Type B pancreatic cell (in vitro differentiated cells): ENCODE measurements at regions not wholly inside any gene's neighbourhood (a gene's known extent, or its start where the extent isn't known, plus 50 kb on each side); places are given as distances from the start of the nearest gene placed in this dataset.

Experiments used
- DNase-seq: peaks from one replicate; pipeline ENCODE4 v3.0.0; 2021; ENCODE audit warnings: mixed read lengths; ENCODE audit not compliant: unreplicated experiment; ENCODE audit errors: extremely low spot score
- H3K27ac Mint-ChIP-seq: 2 replicates; pipeline ENCODE4 v1.8.0; 2021; ENCODE audit warnings: mild to moderate bottlenecking, mixed read lengths
- H3K27me3 Mint-ChIP-seq: 2 replicates; pipeline ENCODE4 v1.8.0; 2021; ENCODE audit warnings: mixed read lengths
- H3K36me3 Mint-ChIP-seq: 2 replicates; pipeline ENCODE4 v1.8.0; 2021; ENCODE audit warnings: mixed read lengths
- H3K4me1 Mint-ChIP-seq: one replicate; pipeline ENCODE4 v1.8.0; 2021; ENCODE audit warnings: mixed read lengths; ENCODE audit not compliant: unreplicated experiment
- H3K4me3 Mint-ChIP-seq: 2 replicates; pipeline ENCODE4 v1.8.0; 2021; ENCODE audit warnings: mild to moderate bottlenecking, mixed read lengths
- H3K9me3 Mint-ChIP-seq: 2 replicates; pipeline ENCODE4 v1.8.0; 2021; ENCODE audit warnings: mixed read lengths
- CTCF ChIP-seq: fragments of 200-600 bp; sonication (generic); conservative IDR thresholded peaks from 2 replicates; pipeline ENCODE4 v1.5.0; 2021; ENCODE audit warnings: antibody characterized with exemption, mild to moderate bottlenecking

GRCh38 chr15:67977414-67978089 lies 76.6 kb upstream of the PIAS1 start:
- H3K4me3 Mint-ChIP-seq: no peak overlapping the region
- no peaks in the 10 kb centered on the region for H3K4me1 Mint-ChIP-seq
- no peak for DNase-seq
- no peak for TF ChIP-seq CTCF
- peaks cover 12% of the 10 kb centered on the region for H3K9me3 Mint-ChIP-seq
- H3K27ac Mint-ChIP-seq: no peak overlapping the region
- H3K27me3 Mint-ChIP-seq: no peaks in the 10 kb centered on the region
- peaks cover 3% of the 10 kb centered on the region for H3K36me3 Mint-ChIP-seq

GRCh38 chr15:67979281-67979680 lies 74.8 kb upstream of the PIAS1 start:
- Mint-ChIP-seq H3K9me3 (peaks cover 12% of the 10 kb centered on the region), H3K27me3 (no peaks in the 10 kb centered on the region), H3K27ac (no peak overlapping the region), H3K4me1 (no peaks in the 10 kb centered on the region), H3K4me3 (no peak overlapping the region), H3K36me3 (peaks cover 3% of the 10 kb centered on the region)
- no peak for DNase-seq
- no peak for TF ChIP-seq CTCF

- Mint-ChIP-seq H3K27me3 (no peaks in the 10 kb centered on the region), H3K27ac (no peak overlapping the region), H3K9me3 (peaks cover 12% of the 10 kb centered on the region), H3K36me3 (no peaks in the 10 kb centered on the region), H3K4me1 (no peaks in the 10 kb centered on the region), H3K4me3 (no peak overlapping the region)
- no peak for DNase-seq
- TF ChIP-seq CTCF: no peak
Observed at GRCh38 chr15:67980171-67980570, 73.9 kb upstream of the PIAS1 start.

- TF ChIP-seq CTCF: no peak
- no peaks in the 10 kb centered on the region for H3K27me3 Mint-ChIP-seq
- no peak overlapping the region for H3K27ac Mint-ChIP-seq
- no peak overlapping the region for H3K4me3 Mint-ChIP-seq
- no peaks in the 10 kb centered on the region for H3K36me3 Mint-ChIP-seq
- no peaks in the 10 kb centered on the region for H3K4me1 Mint-ChIP-seq
- peaks cover 12% of the 10 kb centered on the region for H3K9me3 Mint-ChIP-seq
- no peak for DNase-seq
Observed at GRCh38 chr15:67980773-67981685, 73.1 kb upstream of the PIAS1 start.

GRCh38 chr15:67981848-67982247 lies 72.3 kb upstream of the PIAS1 start:
- no peak for TF ChIP-seq CTCF
- no peaks in the 10 kb centered on the region for H3K27me3 Mint-ChIP-seq
- peaks cover 10% of the 10 kb centered on the region for H3K9me3 Mint-ChIP-seq
- no peak for DNase-seq
- no peaks in the 10 kb centered on the region for H3K4me1 Mint-ChIP-seq
- no peak overlapping the region for H3K4me3 Mint-ChIP-seq
- no peak overlapping the region for H3K27ac Mint-ChIP-seq
- no peaks in the 10 kb centered on the region for H3K36me3 Mint-ChIP-seq
